ENCODE measurements at regions not wholly inside any gene's neighbourhood (a gene's known extent, or its start where the extent isn't known, plus 50 kb on each side); places are given as distances from the start of the nearest gene placed in this dataset.

DNA sequence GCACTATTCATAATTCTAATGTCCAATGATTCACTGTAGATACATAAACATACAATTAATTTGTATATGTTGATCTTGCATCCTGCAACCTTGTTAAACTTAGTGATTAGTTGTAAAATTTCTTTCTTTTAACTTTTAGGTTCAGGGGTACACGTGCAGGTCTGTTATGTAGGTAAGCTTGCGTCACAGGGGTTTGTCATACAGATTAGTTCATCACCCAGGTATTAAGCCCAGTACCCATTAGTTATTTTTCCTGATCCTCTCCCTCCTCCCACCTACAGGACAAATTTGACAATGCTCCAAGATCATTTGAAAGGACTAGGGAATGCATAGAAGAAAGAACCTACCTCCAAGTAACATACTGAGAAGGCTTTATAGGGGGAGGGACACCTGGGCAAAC lies 290.1 kb downstream of the SRBD1 start:
- intact Hi-C loops (cut with DNase I; ENCODE audit: low total_unique reads) = no loop called here
- Histone ChIP-seq H3K27ac (no peak overlapping the region), H3K36me3 (no peaks in the 10 kb centered on the region), H3K27me3 (no peaks in the 10 kb centered on the region), H3K4me3 (no peak overlapping the region), H3K4me1 (no peaks in the 10 kb centered on the region), H3K9me3 (peaks cover 4 to 14% of the 10 kb centered on the region in 2 donors)
- no peak for DNase-seq (ENCODE audit: low spot score in 2 of 2)
- TF ChIP-seq POLR2A (IDR thresholded peaks at IDR 0.05) (no peak), POLR2AphosphoS5 (IDR thresholded peaks at IDR 0.05) (no peak)
- TF ChIP-seq, protein P1, sequence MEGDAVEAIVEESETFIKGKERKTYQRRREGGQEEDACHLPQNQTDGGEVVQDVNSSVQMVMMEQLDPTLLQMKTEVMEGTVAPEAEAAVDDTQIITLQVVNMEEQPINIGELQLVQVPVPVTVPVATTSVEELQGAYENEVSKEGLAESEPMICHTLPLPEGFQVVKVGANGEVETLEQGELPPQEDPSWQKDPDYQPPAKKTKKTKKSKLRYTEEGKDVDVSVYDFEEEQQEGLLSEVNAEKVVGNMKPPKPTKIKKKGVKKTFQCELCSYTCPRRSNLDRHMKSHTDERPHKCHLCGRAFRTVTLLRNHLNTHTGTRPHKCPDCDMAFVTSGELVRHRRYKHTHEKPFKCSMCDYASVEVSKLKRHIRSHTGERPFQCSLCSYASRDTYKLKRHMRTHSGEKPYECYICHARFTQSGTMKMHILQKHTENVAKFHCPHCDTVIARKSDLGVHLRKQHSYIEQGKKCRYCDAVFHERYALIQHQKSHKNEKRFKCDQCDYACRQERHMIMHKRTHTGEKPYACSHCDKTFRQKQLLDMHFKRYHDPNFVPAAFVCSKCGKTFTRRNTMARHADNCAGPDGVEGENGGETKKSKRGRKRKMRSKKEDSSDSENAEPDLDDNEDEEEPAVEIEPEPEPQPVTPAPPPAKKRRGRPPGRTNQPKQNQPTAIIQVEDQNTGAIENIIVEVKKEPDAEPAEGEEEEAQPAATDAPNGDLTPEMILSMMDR (IDR thresholded peaks at IDR 0.05) = no peak

DNA sequence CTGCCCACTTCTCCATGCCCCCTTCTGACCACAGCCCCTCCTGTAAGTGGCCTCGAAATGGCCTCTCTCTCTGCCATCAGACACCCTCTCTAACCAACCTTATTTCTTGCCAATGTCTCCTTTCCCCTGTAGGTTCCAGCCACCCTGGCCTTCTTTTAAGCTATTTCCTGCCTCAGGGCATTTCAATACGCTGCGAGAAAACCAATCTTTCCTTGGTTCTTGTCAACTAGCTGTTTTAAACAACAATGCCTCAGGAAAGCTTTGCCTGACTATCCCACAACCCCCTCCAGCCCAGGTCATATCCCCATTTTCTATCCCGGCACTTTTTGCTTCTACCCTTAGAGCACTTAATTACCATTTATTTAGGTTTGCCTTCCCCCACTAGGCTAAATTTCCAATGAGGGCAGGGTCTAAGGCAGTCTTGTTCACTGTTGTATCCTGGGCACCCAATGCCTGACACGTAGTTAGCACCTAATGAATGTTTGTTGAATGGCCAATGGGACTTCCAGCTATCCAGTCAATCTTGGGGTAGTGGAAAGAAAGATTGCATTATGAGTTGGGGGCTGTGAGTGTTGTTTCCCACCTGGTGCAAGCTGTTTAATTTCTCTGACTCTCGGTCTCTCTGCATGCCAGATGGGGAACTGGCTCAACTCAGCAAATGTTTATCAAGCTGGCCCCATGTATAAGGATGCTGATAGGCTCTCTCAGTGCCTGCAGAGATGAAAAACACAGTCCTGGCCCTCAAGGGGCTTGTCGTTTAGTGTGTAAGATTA lies 291.2 kb downstream of the SRBD1 start:
- Histone ChIP-seq H3K36me3 (no peaks in the 10 kb centered on the region), H3K4me3 (no peak overlapping the region), H3K27me3 (no peaks in the 10 kb centered on the region), H3K27ac (no peak overlapping the region), H3K4me1 (no peaks in the 10 kb centered on the region), H3K9me3 (peaks cover 4 to 14% of the 10 kb centered on the region in 2 donors)
- no peak for DNase-seq (ENCODE audit: low spot score in 2 of 2)
- intact Hi-C loops (cut with DNase I; ENCODE audit: low total_unique reads) = no loop called here
- TF ChIP-seq, protein P1 (IDR thresholded peaks at IDR 0.05) = no peak
- no peak for TF ChIP-seq POLR2A (IDR thresholded peaks at IDR 0.05)
- TF ChIP-seq POLR2AphosphoS5 (IDR thresholded peaks at IDR 0.05) = no peak

DNA sequence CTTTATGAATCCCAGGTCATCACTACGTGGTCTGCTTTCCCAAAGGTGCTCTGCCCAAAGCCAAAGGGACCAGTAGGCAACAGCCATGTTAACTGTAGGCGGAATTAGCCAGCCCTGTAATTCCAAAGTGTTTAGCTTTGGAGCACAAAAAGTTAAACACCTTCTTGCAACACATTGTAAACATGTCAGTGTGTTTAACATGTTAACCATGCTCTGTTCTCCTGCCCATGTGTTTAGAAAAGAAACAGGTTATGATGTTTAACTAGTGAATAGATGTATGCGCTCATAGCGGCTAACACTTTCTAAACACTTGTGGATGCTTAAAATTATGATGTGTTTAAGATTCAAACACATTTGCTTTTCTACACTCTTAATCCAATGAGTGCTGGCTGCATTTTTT lies 292.4 kb downstream of the SRBD1 start:
- no peak overlapping the region for H3K27ac ChIP-seq
- TF ChIP-seq POLR2AphosphoS5 (IDR thresholded peaks at IDR 0.05) (no peak), POLR2A (IDR thresholded peaks at IDR 0.05) (no peak)
- TF ChIP-seq, protein P1 (IDR thresholded peaks at IDR 0.05) = no peak
- no peaks in the 10 kb centered on the region for H3K36me3 ChIP-seq
- H3K9me3 ChIP-seq = peaks cover 1 to 9% of the 10 kb centered on the region in 2 donors
- no peaks in the 10 kb centered on the region for H3K27me3 ChIP-seq
- DNase-seq (ENCODE audit: low spot score in 2 of 2) = no peak
- no peaks in the 10 kb centered on the region for H3K4me1 ChIP-seq
- intact Hi-C loops (cut with DNase I; ENCODE audit: low total_unique reads) = no loop called here
- no peak overlapping the region for H3K4me3 ChIP-seq

DNA sequence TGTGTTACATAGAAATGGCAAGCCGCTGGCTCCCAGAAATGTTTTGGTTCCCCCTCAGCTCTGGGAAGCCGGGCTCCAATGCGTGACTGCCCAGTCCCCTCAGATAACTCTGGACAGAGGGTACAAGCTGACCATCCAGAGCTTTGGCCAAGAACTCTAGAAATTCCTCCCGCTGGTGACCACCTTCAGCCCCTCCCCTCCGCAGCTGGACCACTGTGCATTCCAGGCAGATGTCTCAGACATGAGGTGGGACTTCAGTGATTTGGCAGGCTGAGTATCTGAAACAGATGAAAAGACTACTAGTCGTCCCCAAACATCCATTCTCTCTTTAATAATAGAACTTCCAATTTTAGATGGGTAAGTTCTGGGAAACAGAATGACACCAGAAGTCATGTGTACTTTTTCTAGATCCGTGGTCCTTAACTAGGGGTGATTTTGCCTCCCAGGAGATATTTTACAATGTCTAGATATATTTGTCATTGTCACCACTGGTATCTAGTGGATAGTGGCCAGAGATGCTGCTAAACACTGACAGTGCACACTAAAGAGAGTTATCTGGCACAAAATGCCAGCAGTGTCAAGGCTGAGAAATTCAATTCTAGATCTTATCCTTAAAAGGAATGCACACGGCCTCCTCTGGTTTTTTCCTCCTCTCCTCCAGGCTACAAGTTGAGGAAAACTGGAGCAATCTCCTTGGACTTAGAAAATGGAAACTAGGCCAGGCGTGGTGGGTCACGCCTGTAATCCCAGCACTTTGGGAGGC lies 294.3 kb downstream of the SRBD1 start:
- Histone ChIP-seq H3K36me3 (no peaks in the 10 kb centered on the region), H3K9me3 (peaks cover 0 to 5% of the 10 kb centered on the region in 2 donors), H3K27ac (no peak overlapping the region), H3K27me3 (no peaks in the 10 kb centered on the region), H3K4me1 (no peaks in the 10 kb centered on the region), H3K4me3 (no peak overlapping the region)
- DNase-seq (ENCODE audit: low spot score in 2 of 2) = no peak
- intact Hi-C loops (cut with DNase I; ENCODE audit: low total_unique reads) = no loop called here
- TF ChIP-seq POLR2AphosphoS5 (IDR thresholded peaks at IDR 0.05) = no peak
- TF ChIP-seq POLR2A (IDR thresholded peaks at IDR 0.05) = no peak
- TF ChIP-seq, protein P1 (IDR thresholded peaks at IDR 0.05) = no peak

DNA sequence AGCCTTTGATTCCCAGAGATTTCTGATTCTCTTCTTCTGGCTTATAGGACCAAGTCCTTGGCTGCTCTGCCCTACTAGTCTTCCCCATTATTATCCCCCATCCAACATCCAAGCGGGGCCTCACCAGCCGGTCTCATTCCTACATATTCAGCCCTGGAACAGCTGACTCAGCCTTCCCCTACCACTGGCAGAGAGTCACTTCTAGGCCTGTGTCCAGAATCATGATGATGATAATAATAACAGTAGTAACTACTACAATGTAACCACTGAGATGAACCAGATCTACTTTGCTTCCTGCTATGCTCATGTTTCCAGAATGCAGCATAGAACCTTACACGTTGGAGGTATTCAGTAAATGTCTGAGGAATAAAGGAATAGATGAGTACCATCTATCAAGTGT lies 295.2 kb downstream of the SRBD1 start:
- no peak overlapping the region for H3K27ac ChIP-seq
- no peak overlapping the region for H3K4me3 ChIP-seq
- DNase-seq (ENCODE audit: low spot score in 2 of 2) = no peak
- no peaks in the 10 kb centered on the region for H3K27me3 ChIP-seq
- TF ChIP-seq POLR2A (IDR thresholded peaks at IDR 0.05) (no peak), POLR2AphosphoS5 (IDR thresholded peaks at IDR 0.05) (no peak)
- TF ChIP-seq, protein P1 (IDR thresholded peaks at IDR 0.05) = no peak
- intact Hi-C loops (cut with DNase I; ENCODE audit: low total_unique reads) = no loop called here
- H3K9me3 ChIP-seq = peaks cover 0 to 5% of the 10 kb centered on the region in 2 donors
- no peaks in the 10 kb centered on the region for H3K4me1 ChIP-seq
- no peaks in the 10 kb centered on the region for H3K36me3 ChIP-seq

Measured in breast epithelium (tissue), 4 donors.